Heart left ventricle (tissue), 16 donors: ENCODE measurements at regions not wholly inside any gene's neighbourhood (a gene's known extent, or its start where the extent isn't known, plus 50 kb on each side); places are given as distances from the start of the nearest gene placed in this dataset.
"Not testable (repeated sequence)": the region's sequence is repeated elsewhere in the genome, so short reads cannot be mapped to it uniquely, and the experiment has no call there.

Experiments
- ATAC-seq, 4 donors: fragments of 200-7000 bp; cut with Tn5 transposase; one replicate each; pipeline ENCODE4 v1.9.1; 2020 to 2022; ENCODE audit warnings: moderate library complexity in 4 of 4, mild to moderate bottlenecking in 3 of 4, moderate number of reproducible peaks in 1 of 4
- DNase-seq, 5 donors: peaks; one replicate each; pipeline ENCODE4 v3.0.0-alpha.2; 2020
- H3K27ac ChIP-seq, 12 donors: fragments of 200-600 bp; sonication (generic) in 4 of 12; one replicate each; pipeline versions ENCODE4 v1.5.0 to v1.8.0; 2016 to 2022; ENCODE audit warnings: mild to moderate bottlenecking in 2 of 12
- H3K27me3 ChIP-seq, 9 donors: fragments of 200-600 bp; sonication (generic) in 2 of 9; one replicate each; pipeline versions ENCODE4 v1.5.1 to v1.8.0; 2016 to 2022; ENCODE audit warnings: mild to moderate bottlenecking in 3 of 9
- H3K36me3 ChIP-seq, 9 donors: fragments of 200-600 bp; sonication (generic) in 2 of 9; one replicate each; pipeline versions ENCODE4 v1.5.0 to v1.8.0; 2018 to 2022; ENCODE audit warnings: mild to moderate bottlenecking in 2 of 9
- H3K4me1 ChIP-seq, 12 donors: fragments of 200-600 bp; sonication (generic) in 4 of 12; one replicate each; pipeline versions ENCODE4 v1.5.0 to v1.8.0; 2016 to 2022; ENCODE audit warnings: mild to moderate bottlenecking in 3 of 12
- H3K4me3 ChIP-seq, 12 donors: fragments of 200-600 bp; sonication (generic) in 4 of 12; one replicate each; pipeline versions ENCODE4 v1.5.0 to v1.8.0; 2017 to 2022; ENCODE audit warnings: mild to moderate bottlenecking in 9 of 12, moderate library complexity in 4 of 12
- H3K9me3 ChIP-seq, 12 donors: fragments of 200-600 bp; sonication (generic) in 4 of 12; one replicate each; pipeline versions ENCODE4 v1.5.0 to v1.8.0; 2016 to 2022; ENCODE audit warnings: mild to moderate bottlenecking in 1 of 12
- CTCF ChIP-seq, 12 donors: fragments of 200-600 bp; sonication (generic) in 4 of 12; IDR thresholded peaks; one replicate each; pipeline versions ENCODE4 v1.5.0 to v1.8.0; 2018 to 2022; ENCODE audit warnings: antibody characterized with exemption in 12 of 12, mild to moderate bottlenecking in 5 of 12
- POLR2A ChIP-seq, 2 donors: fragments of 450-650 bp; IDR thresholded peaks; one replicate each; pipeline ENCODE4 v1.6.1; 2017; ENCODE audit warnings: antibody characterized with exemption in 2 of 2, mild to moderate bottlenecking in 2 of 2, moderate library complexity in 2 of 2
- WGBS, 4 donors: extraction: QIAGEN DNeasy Blood & Tissue Kit in 2 of 4; methylation state at CpG; one replicate each; pipeline versions ENCODE4 v1.1.5 to v1.1.7; 2013 to 2018; 5-methylcytosine and 5-hydroxymethylcytosine counted together
- intact Hi-C, 10 donors: fragments of 100-400 bp; cut with DNase I; formaldehyde crosslinking; loops; one replicate each; pipeline versions ENCODE4 v1.11.1 to v1.14.2; 2022
- donor health status: ischemic (EF 13 %, LVEDD 7.1; RV severe dilation, severe dysfunction).
- donor health status: healthy with polysubstance abuse.
- donor health status: DM: no; HTN: yes; CAD: no.
- donor health status: DM: no; HTN: no; CAD: no.
- donor health status: ischemic (EF 25% LVEDD 6.9; RV normal size, moderate dysfunction).
- donor health status: ischemic (EF 25% LVEDD 5.7; RV mildly dilated, moderate dysfunction).
- donor health status: healthy.
- donor health status: DM: yes; HTN: yes; CAD: no.
- donor health status: ischemic (EF 35%, LVEDD 5.7; RV mildly dilated, moderate dysfunction).
- donor health status: nonischemic (EF 11% LVEDD 7.7; RV severe dilation, severe dysfunction).
- donor health status: DM: yes; HTN: yes; CAD: no.
- donor health status: PGD.
- donor health status: ischemic (EF 29% LVEDD 5.4; RV normal size, mild dysfunction).
- donor health status: nonischemic (EF 23%, LVEDD 6.1; RV moderate dilation, normal function).

- Histone ChIP-seq H3K27ac (no peak overlapping the region), H3K4me3 (no peak overlapping the region), H3K27me3 (no peaks in the 10 kb centered on the region), H3K9me3 (peaks cover 0 to 3% (median 0%) of the 10 kb centered on the region in 12 donors), H3K36me3 (no peaks in the 10 kb centered on the region), H3K4me1 (no peaks in the 10 kb centered on the region)
- DNase-seq, result no peak
- TF ChIP-seq POLR2A (IDR thresholded peaks at IDR 0.05) (no peak), CTCF (IDR thresholded peaks at IDR 0.05) (no peak)
- whole genome bisulfite sequencing, 4 donors, result 10 to 15% (median 13%) methylated on average over 2 of the region's 2 CpGs
- intact Hi-C loops, result no loop called here
- ATAC-seq, result no peak
Measured at GRCh38 chr4:132770776-132771175, 378.3 kb upstream of the PCDH10 start.

- intact Hi-C loops, result no loop called here
- Histone ChIP-seq H3K27ac (no peak overlapping the region), H3K4me1 (no peaks in the 10 kb centered on the region), H3K36me3 (no peaks in the 10 kb centered on the region), H3K27me3 (no peaks in the 10 kb centered on the region), H3K9me3 (peaks cover 0 to 7% (median 0%) of the 10 kb centered on the region in 12 donors), H3K4me3 (no peak overlapping the region)
- no peak for ATAC-seq
- no peak for TF ChIP-seq POLR2A (IDR thresholded peaks at IDR 0.05)
- no peak for TF ChIP-seq CTCF (IDR thresholded peaks at IDR 0.05)
- no peak for DNase-seq
Measured at GRCh38 chr4:132792310-132792709, 356.8 kb upstream of the PCDH10 start.

GRCh38 chr4:132797856-132798255 is 351.2 kb upstream of the PCDH10 start:
- intact Hi-C loops, result no loop called here
- no peaks in the 10 kb centered on the region for H3K27me3 ChIP-seq
- DNase-seq, result no peak
- no peaks in the 10 kb centered on the region for H3K4me1 ChIP-seq
- no peak overlapping the region for H3K27ac ChIP-seq
- WGBS, 4 donors, result 53 to 83% (median 66%) methylated on average over 1 of the region's 1 CpG
- H3K4me3 ChIP-seq, result no peak overlapping the region
- H3K36me3 ChIP-seq, result no peaks in the 10 kb centered on the region
- no peaks in the 10 kb centered on the region for H3K9me3 ChIP-seq
- TF ChIP-seq POLR2A (IDR thresholded peaks at IDR 0.05) (no peak), CTCF (IDR thresholded peaks at IDR 0.05) (no peak)
- no peak for ATAC-seq

GRCh38 chr4:132809298-132810032 is 339.6 kb upstream of the PCDH10 start:
- DNase-seq (no peak), ATAC-seq (no peak)
- Histone ChIP-seq H3K27me3 (no peaks in the 10 kb centered on the region), H3K4me1 (no peaks in the 10 kb centered on the region), H3K4me3 (no peak overlapping the region), H3K36me3 (no peaks in the 10 kb centered on the region), H3K9me3 (peaks cover 0 to 3% (median 0%) of the 10 kb centered on the region in 12 donors), H3K27ac (no peak overlapping the region)
- TF ChIP-seq CTCF (IDR thresholded peaks at IDR 0.05) (no peak), POLR2A (IDR thresholded peaks at IDR 0.05) (no peak)
- WGBS, 4 donors, result 61 to 70% (median 66%) methylated on average over 16 of the region's 16 CpGs
- intact Hi-C loops, result no loop called here

- H3K27me3 ChIP-seq, H3K36me3 ChIP-seq, intact Hi-C loops, H3K4me1 ChIP-seq, H3K27ac ChIP-seq, H3K9me3 ChIP-seq, DNase-seq, H3K4me3 ChIP-seq, ATAC-seq: not testable (repeated sequence)
- WGBS, 4 donors, result 60 to 77% (median 71%) methylated on average over 2 of the region's 2 CpGs
Measured at GRCh38 chr4:132813061-132813460, 336.0 kb upstream of the PCDH10 start.
